H1 (cell line): ENCODE measurements at regions not wholly inside any gene's neighbourhood (a gene's known extent, or its start where the extent isn't known, plus 50 kb on each side); places are given as distances from the start of the nearest gene placed in this dataset.
A peak's percentile ranks its signal among the peaks of the same experiment; 100 is the strongest.

Source experiments
- CTCF ChIA-PET: fragments of 300-600 bp; sonication (Branson Sonifier 250); formaldehyde crosslinking; loops from one replicate; lab custom pipeline; 2021; ENCODE audit not compliant: partially characterized antibody; lab: Charles Lee
- POLR2A ChIA-PET: fragments of 300-600 bp; sonication (Branson Sonifier 250); formaldehyde crosslinking; loops from one replicate; lab custom pipeline; 2021; ENCODE audit warnings: inconsistent platforms; ENCODE audit not compliant: partially characterized antibody; lab: Charles Lee
- DNase-seq, 2 experiments: peaks; one replicate each; pipeline versions ENCODE4 v3.0.0 to v3.0.0-alpha.2; 2010 to 2022; ENCODE audit warnings: low spot score in 2 of 2, low read depth in 1 of 2, mixed read lengths in 1 of 2
- FAIRE-seq: peaks from 2 replicates; lab custom pipeline; 2011; peaks lifted over from hg19 to GRCh38; lab: Jason Lieb, UNC
- H2AFZ ChIP-seq: 2 replicates; pipeline ENCODE4 v1.8.1; 2012; ENCODE audit warnings: low read length, inconsistent platforms
- H2AK5ac ChIP-seq: 2 replicates; pipeline ENCODE4 v1.6.1; 2013; ENCODE audit warnings: low read depth, low read length
- H2BK120ac ChIP-seq: replicated peaks from 2 replicates; pipeline ENCODE3; 2013; ENCODE audit warnings: low read depth, low read length, inconsistent platforms
- H2BK12ac ChIP-seq: 2 replicates; pipeline ENCODE4 v1.6.1; 2013; ENCODE audit warnings: low read depth, low read length
- H2BK15ac ChIP-seq: 2 replicates; pipeline ENCODE4 v1.6.1; 2013; ENCODE audit warnings: low read length
- H2BK20ac ChIP-seq: 2 replicates; pipeline ENCODE4 v1.6.1; 2013; ENCODE audit warnings: low read length
- H2BK5ac ChIP-seq: 2 replicates; pipeline ENCODE4 v1.6.1; 2013; ENCODE audit warnings: low read depth, low read length
- H3K14ac ChIP-seq: 2 replicates; pipeline ENCODE4 v1.6.1; 2013; ENCODE audit warnings: inconsistent platforms; ENCODE audit not compliant: insufficient read length
- H3K18ac ChIP-seq: 2 replicates; pipeline ENCODE4 v1.6.1; 2013; ENCODE audit warnings: low read length; ENCODE audit errors: extremely low read depth
- H3K23ac ChIP-seq: 2 replicates; pipeline ENCODE4 v1.6.1; 2013; ENCODE audit warnings: inconsistent platforms; ENCODE audit not compliant: insufficient read length
- H3K23me2 ChIP-seq: 2 replicates; pipeline ENCODE4 v1.6.1; 2013; ENCODE audit warnings: low read depth, low read length
- H3K27ac ChIP-seq: 2 replicates; pipeline ENCODE4 v1.6.1; 2011; ENCODE audit warnings: low read depth, low read length, inconsistent platforms
- H3K27me3 ChIP-seq, 4 experiments: replicated peaks in 1 of 4; 1 replicate in 1 of 4; 2 replicates in 3 of 4; pipeline versions ENCODE4 v1.6.1 to v1.8.1; 2011 to 2013; ENCODE audit warnings: low read length in 3 of 4, mild to moderate bottlenecking in 3 of 4, inconsistent platforms in 2 of 4, mixed read lengths in 2 of 4, moderate library complexity in 1 of 4; ENCODE audit not compliant: control insufficient read depth in 3 of 4, insufficient read depth in 3 of 4; ENCODE audit errors: extremely low read depth in 1 of 4
- H3K36me3 ChIP-seq, 4 experiments: 2 replicates each; pipeline versions ENCODE4 v1.6.1 to v1.8.1; 2011 to 2013; ENCODE audit warnings: mild to moderate bottlenecking in 4 of 4, low read length in 3 of 4, moderate library complexity in 2 of 4, control low read depth in 1 of 4, inconsistent platforms in 1 of 4; ENCODE audit not compliant: insufficient read depth in 4 of 4, control insufficient read depth in 2 of 4
- H3K4ac ChIP-seq: replicated peaks from 2 replicates; pipeline ENCODE3; 2013; ENCODE audit warnings: low read length, low read depth, mixed read lengths, inconsistent platforms; ENCODE audit not compliant: insufficient read length
- H3K4me1 ChIP-seq, 4 experiments: replicated peaks in 1 of 4; 1 replicate in 1 of 4; 2 replicates in 3 of 4; pipeline versions ENCODE4 v1.6.1 to v1.8.1; 2011 to 2013; ENCODE audit warnings: low read length in 3 of 4, inconsistent platforms in 2 of 4, mixed read lengths in 1 of 4; ENCODE audit not compliant: insufficient read depth in 4 of 4, control insufficient read depth in 3 of 4
- H3K4me2 ChIP-seq, 2 experiments: 2 replicates each; pipeline versions ENCODE4 v1.6.1 to v1.8.1; 2011 to 2013; ENCODE audit warnings: low read depth in 2 of 2, low read length in 2 of 2, control low read depth in 1 of 2, inconsistent platforms in 1 of 2, mild to moderate bottlenecking in 1 of 2; ENCODE audit not compliant: insufficient read depth in 1 of 2
- H3K4me3 ChIP-seq, 4 experiments: fragments of 200-600, 300-600 bp in 1 of 4; sonication (generic), shearing (Covaris generic), sonication (Bioruptor Twin) in 1 of 4; 2 replicates each; pipeline versions ENCODE4 v1.5.1 to v1.8.1; 2011 to 2016; ENCODE audit warnings: low read length in 4 of 4, low read depth in 3 of 4, control low read depth in 2 of 4, inconsistent platforms in 2 of 4, mild to moderate bottlenecking in 2 of 4, mixed read lengths in 1 of 4, moderate library complexity in 1 of 4; ENCODE audit not compliant: insufficient read depth in 2 of 4; ENCODE audit errors: extremely low read depth in 1 of 4
- H3K56ac ChIP-seq: replicated peaks from 2 replicates; pipeline ENCODE3; 2013; ENCODE audit warnings: low read depth, mild to moderate bottlenecking, mixed read lengths, low read length, inconsistent platforms; ENCODE audit not compliant: insufficient read length
- H3K79me1 ChIP-seq: 2 replicates; pipeline ENCODE4 v1.6.1; 2013; ENCODE audit warnings: low read depth, low read length, control low read depth
- H3K79me2 ChIP-seq, 2 experiments: 2 replicates each; pipeline versions ENCODE4 v1.6.1 to v1.8.1; 2012 to 2013; ENCODE audit warnings: low read length in 2 of 2, mild to moderate bottlenecking in 2 of 2, inconsistent platforms in 1 of 2; ENCODE audit not compliant: insufficient read depth in 2 of 2, control insufficient read depth in 1 of 2
- H3K9ac ChIP-seq, 4 experiments: replicated peaks in 1 of 4; 1 replicate in 1 of 4; 2 replicates in 3 of 4; pipeline versions ENCODE4 v1.6.1 to v1.8.1; 2011 to 2013; ENCODE audit warnings: low read depth in 3 of 4, low read length in 3 of 4, control low read depth in 2 of 4, mild to moderate bottlenecking in 2 of 4, moderate library complexity in 2 of 4, inconsistent platforms in 1 of 4; ENCODE audit errors: extremely low read depth in 1 of 4
- H3K9me3 ChIP-seq, 2 experiments: 2 replicates each; pipeline versions ENCODE4 v1.6.1 to v1.8.1; 2012 to 2013; ENCODE audit warnings: mild to moderate bottlenecking in 2 of 2, moderate library complexity in 2 of 2, control low read depth in 1 of 2, inconsistent platforms in 1 of 2, low read depth in 1 of 2, low read length in 1 of 2, mixed read lengths in 1 of 2; ENCODE audit not compliant: insufficient read depth in 2 of 2
- H4K20me1 ChIP-seq, 2 experiments: replicated peaks in 1 of 2; 2 replicates each; pipeline versions ENCODE3 to v1.8.1; 2011 to 2013; ENCODE audit warnings: inconsistent platforms in 2 of 2, low read length in 2 of 2, mild to moderate bottlenecking in 1 of 2; ENCODE audit not compliant: insufficient read depth in 2 of 2, control insufficient read depth in 1 of 2
- H4K5ac ChIP-seq: 2 replicates; pipeline ENCODE4 v1.6.1; 2013; ENCODE audit warnings: low read length, low read depth, mixed read lengths, inconsistent platforms; ENCODE audit not compliant: insufficient read length
- H4K8ac ChIP-seq: 2 replicates; pipeline ENCODE4 v1.8.0; 2013; ENCODE audit warnings: mild to moderate bottlenecking, moderate library complexity, low read length, inconsistent platforms; ENCODE audit not compliant: insufficient read depth; ENCODE audit errors: extremely low read depth
- H4K91ac ChIP-seq: replicated peaks from 2 replicates; pipeline ENCODE3; 2013; ENCODE audit warnings: low read length, mixed read lengths, inconsistent platforms; ENCODE audit not compliant: insufficient read length
- BRCA1 ChIP-seq: IDR thresholded peaks from 2 replicates; pipeline ENCODE4 v1.6.1; 2012; ENCODE audit warnings: low read depth, low read length, improper control_type of control experiment
- JUND ChIP-seq: IDR thresholded peaks from 2 replicates; pipeline ENCODE4 v1.6.1; 2011; ENCODE audit warnings: mild to moderate bottlenecking, improper control_type of control experiment, low read length
- KDM1A ChIP-seq: fragments of 200-600, 300-600 bp; sonication (generic); IDR thresholded peaks from 2 replicates; pipeline ENCODE4 v1.7.1; 2016; ENCODE audit warnings: mild to moderate bottlenecking, low read length, borderline replicate concordance
- WGBS, 2 experiments: shearing (Covaris generic) in 1 of 2; methylation state at CpG; one replicate each; pipeline versions ENCODE4 v1.1.6 to v1.1.7; 2013 to 2015; ENCODE audit warnings: low lambda C conversion rate in 2 of 2, mixed read lengths in 2 of 2, inconsistent platforms in 1 of 2, low coverage in 1 of 2, missing lambda C conversion rate in 1 of 2; ENCODE audit not compliant: insufficient replicate concordance in 2 of 2, insufficient coverage in 1 of 2, insufficient read length in 1 of 2; ENCODE audit errors: extremely low coverage in 1 of 2, missing lambda C conversion rate in 1 of 2; 5-methylcytosine and 5-hydroxymethylcytosine counted together

DNA sequence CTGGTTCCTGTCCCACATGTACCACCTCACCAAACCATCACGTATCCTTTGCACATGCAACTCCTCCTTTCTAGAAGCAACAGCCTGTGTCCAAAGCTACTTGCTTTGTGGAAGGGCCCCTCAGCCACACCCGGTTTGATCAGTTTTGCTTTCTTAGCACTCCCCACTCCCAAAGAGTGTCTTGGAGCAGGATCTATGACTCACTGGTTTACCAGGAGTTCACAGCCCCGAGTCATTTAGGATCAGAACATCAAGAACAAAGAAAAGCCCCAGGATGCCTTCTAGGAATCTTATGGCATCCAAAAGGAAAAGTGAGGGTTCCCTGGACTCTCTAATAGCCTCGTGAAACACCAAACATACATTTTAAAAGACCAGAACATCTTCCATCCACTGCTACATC, 50.7 kb upstream of the IGF1R start:
- POLR2A ChIA-PET: interaction anchor here (1.6 kb wide), 1 partner anchor 13 kb away, joined by 3 read pairs; no protein-coding TSS in a partner anchor
- peak; percentile 63; the same call in 1 of the 2 replicates for TF ChIP-seq JUND
- no peak for TF ChIP-seq KDM1A
- no peak for TF ChIP-seq BRCA1

More for the DNA sequence above, 50.7 kb upstream of the IGF1R start:
- FAIRE-seq (no peak), DNase-seq (peak in 1 of 2 experiments; percentile 39)
- H3K79me1 ChIP-seq: no peaks in the 10 kb centered on the region
- H4K8ac ChIP-seq: no peak overlapping the region
- H3K4ac ChIP-seq: no peak overlapping the region
- peak overlapping the region; percentile 73; the same call in 1 of the 2 replicates for H2AFZ ChIP-seq
- no peak overlapping the region for H4K5ac ChIP-seq
- no peak overlapping the region for H3K18ac ChIP-seq
- peaks cover 0 to 14% (median 8%) of the 10 kb centered on the region in 4 experiments; a peak in 5 of 7 replicates for H3K4me1 ChIP-seq
- H3K4me2 ChIP-seq: no peak overlapping the region
- no peak overlapping the region for H2BK12ac ChIP-seq
- H3K36me3 ChIP-seq: no peaks in the 10 kb centered on the region
- H2BK120ac ChIP-seq: no peak overlapping the region
- H3K14ac ChIP-seq: no peak overlapping the region
- H3K9me3 ChIP-seq: peaks cover 7% of the 10 kb centered on the region in 2 experiments
- peak overlapping the region; percentile 49 for H4K91ac ChIP-seq
- H4K20me1 ChIP-seq: no peaks in the 10 kb centered on the region
- H2BK15ac ChIP-seq: no peak overlapping the region
- H3K27me3 ChIP-seq: no peaks in the 10 kb centered on the region
- WGBS, 2 experiments: 68% methylated on average over 4 of the region's 4 CpGs; no CpG with 5 or more reads in 1 of the 2 experiments
- no peak overlapping the region for H3K56ac ChIP-seq
- CTCF ChIA-PET: interaction anchor here (0.5 to 6.2 kb wide), 5 partner anchors 16 to 84 kb away, joined by 3 to 35 read pairs (median 4); no protein-coding TSS in a partner anchor
- H3K23ac ChIP-seq: no peak overlapping the region
- no peak overlapping the region for H3K9ac ChIP-seq
- H3K23me2 ChIP-seq: peaks cover 2% of the 10 kb centered on the region; the same call in 1 of the 2 replicates
- H3K79me2 ChIP-seq: no peaks in the 10 kb centered on the region
- H2BK20ac ChIP-seq: 0 out of 2 replicates have a peak overlapping the region, but pooled peaks have one; percentile 0
- H2AK5ac ChIP-seq: no peak overlapping the region
- H3K4me3 ChIP-seq: no peak overlapping the region
- no peak overlapping the region for H3K27ac ChIP-seq
- no peak overlapping the region for H2BK5ac ChIP-seq
